H54 (cell line): ENCODE measurements at regions not wholly inside any gene's neighbourhood (a gene's known extent, or its start where the extent isn't known, plus 50 kb on each side); places are given as distances from the start of the nearest gene placed in this dataset.
"Not testable (repeated sequence)": the region's sequence is repeated elsewhere in the genome, so short reads cannot be mapped to it uniquely, and the experiment has no call there.

Experiments used
- DNase-seq: peaks from one replicate; pipeline ENCODE4 v3.0.0; 2011; ENCODE audit warnings: low spot score, mixed read lengths; ENCODE audit not compliant: insufficient read length
- FAIRE-seq: peaks from 3 replicates; lab custom pipeline; 2011; peaks lifted over from hg19 to GRCh38; lab: Jason Lieb, UNC
- POLR2A ChIP-seq: IDR thresholded peaks from 2 replicates; pipeline ENCODE4 v1.6.1; 2011; ENCODE audit warnings: low read depth, mild to moderate bottlenecking, low read length

GRCh38 chr3:87615506-87615905, 339.1 kb upstream of the POU1F1 start:
- no peak for TF ChIP-seq POLR2A
- DNase-seq (no peak), FAIRE-seq (no peak)

- FAIRE-seq (no peak), DNase-seq (no peak)
- no peak for TF ChIP-seq POLR2A
Measured at GRCh38 chr3:87614998-87615397, 338.6 kb upstream of the POU1F1 start.

DNA sequence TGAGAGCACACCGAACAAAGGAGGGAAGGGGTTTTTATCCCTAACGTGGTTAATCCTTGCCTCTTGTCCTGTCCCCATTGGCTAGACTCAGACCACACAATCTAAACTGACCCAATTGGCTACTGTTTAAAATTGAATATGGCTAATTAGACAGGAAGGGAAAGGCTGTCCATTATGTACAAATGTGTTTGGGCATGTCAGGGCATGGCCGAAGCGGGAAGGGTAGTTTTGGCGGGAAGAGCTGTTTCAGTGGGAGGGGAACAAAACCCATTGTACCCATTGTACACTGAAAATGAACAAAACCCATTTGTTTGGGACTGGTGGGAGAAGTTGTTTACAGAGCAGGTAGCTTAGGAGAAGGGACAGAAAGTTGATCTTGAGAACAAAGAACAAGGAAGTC, 330.9 kb upstream of the POU1F1 start:
- FAIRE-seq = no peak
- no peak for TF ChIP-seq POLR2A
- DNase-seq = no peak

GRCh38 chr3:87595798-87596197, 319.4 kb upstream of the POU1F1 start:
- TF ChIP-seq POLR2A = no peak
- FAIRE-seq = no peak
- DNase-seq = no peak

- TF ChIP-seq POLR2A = no peak
- FAIRE-seq (no peak), DNase-seq (no peak)
Measured at GRCh38 chr3:87581240-87581639, 304.9 kb upstream of the POU1F1 start.

DNA sequence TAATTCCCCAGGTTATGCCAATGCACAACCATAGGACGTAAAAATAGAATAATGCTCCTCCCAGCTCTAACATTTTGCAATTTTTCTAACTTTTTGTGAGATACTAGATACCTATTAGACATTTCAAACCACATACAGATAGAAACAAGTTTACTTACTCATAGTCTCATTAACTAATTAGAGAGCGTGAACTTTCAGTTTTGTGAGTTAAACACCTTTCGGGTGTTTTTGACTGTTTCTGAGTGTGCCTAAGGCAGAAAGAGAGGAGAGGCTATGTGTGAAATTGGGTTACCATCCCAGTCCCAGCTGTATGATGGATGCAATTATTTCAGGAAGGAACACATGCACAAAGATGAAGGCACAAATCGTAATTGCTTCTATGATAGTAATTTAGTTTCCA, 300.4 kb upstream of the POU1F1 start:
- no peak for TF ChIP-seq POLR2A
- FAIRE-seq = no peak

DNA sequence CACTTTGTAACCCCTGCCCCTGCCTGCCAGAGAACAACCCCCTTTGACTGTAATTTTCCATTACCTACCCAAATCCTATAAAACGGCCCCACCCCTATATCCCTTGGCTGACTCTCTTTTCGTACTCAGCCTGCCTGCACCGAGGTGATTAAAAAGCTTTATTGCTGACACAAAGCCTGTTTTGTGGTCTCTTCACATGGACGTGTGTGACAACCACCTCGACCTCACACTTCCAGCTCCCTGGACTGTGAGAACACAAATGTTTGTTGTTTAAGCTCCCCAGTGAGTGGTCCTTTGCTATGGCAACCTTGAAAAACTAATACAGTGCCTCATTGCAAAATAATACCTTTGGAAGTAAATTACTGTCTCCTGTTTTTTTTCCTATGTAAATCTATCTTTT, 299.2 kb upstream of the POU1F1 start:
- DNase-seq = no peak
- TF ChIP-seq POLR2A = no peak
- FAIRE-seq = no peak

More for the DNA sequence above, 300.4 kb upstream of the POU1F1 start:
- DNase-seq = no peak

DNA sequence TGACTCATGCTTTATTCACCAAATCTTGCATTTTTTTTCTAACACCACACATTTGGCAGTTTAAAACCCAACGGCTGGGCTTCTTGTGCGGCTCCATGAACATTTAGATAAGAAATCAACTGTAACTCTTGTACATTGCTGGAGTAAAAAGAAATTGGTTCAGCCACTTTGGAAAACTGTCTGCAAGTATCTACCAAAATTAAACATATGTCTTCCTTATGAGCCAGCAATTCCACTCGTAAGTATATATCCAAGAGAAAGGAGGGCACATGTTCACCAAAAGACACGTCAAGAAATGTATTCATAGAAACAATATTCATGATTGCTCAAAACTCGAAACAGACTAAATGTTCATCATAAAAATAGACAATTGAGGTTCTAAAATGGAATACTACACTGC, 291.9 kb upstream of the POU1F1 start:
- FAIRE-seq = no peak
- DNase-seq = no peak
- TF ChIP-seq POLR2A = no peak

DNA sequence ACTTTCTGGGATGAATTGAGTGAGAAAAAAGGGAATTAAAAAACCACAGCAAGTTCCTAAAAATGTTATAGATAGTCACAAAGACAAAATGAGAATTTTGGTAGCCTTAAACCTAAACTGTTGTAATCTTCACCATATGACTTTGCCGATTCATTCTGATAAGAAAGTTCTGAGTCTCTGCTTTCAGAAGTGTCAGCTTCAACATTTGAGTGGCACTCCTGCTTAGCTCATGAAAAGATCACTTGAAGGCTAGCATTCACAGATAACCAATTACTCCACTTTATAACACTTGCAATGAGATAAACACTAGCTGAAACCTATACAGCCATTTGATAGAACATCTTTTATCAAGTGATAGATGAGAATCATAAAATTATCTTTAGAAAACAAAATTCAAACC, 288.1 kb upstream of the POU1F1 start:
- FAIRE-seq (no peak), DNase-seq (no peak)
- TF ChIP-seq POLR2A = no peak

- FAIRE-seq = no peak
- no peak for DNase-seq
- no peak for TF ChIP-seq POLR2A
Measured at GRCh38 chr3:87563712-87564111, 287.3 kb upstream of the POU1F1 start.

DNA sequence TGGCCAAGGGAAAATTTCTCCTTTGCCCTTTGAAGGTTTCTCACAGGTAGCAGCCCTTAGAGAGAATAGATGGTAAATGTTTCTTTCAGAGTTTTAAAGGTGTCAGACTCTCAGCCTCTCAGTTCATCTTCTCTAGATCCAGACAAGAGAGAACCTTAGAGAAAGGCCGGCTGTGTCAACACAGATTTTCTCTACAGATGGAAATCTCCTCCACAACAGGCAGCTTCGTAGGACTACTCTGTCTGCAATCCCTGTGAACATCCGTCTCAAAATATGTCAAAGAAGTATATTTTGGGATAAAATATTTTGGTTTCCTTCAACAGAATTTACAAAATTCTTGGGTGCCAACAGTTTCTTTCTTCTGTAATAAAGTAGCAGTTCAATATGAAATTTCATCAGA, 282.1 kb upstream of the POU1F1 start:
- TF ChIP-seq POLR2A = no peak
- FAIRE-seq (no peak), DNase-seq (no peak)

DNA sequence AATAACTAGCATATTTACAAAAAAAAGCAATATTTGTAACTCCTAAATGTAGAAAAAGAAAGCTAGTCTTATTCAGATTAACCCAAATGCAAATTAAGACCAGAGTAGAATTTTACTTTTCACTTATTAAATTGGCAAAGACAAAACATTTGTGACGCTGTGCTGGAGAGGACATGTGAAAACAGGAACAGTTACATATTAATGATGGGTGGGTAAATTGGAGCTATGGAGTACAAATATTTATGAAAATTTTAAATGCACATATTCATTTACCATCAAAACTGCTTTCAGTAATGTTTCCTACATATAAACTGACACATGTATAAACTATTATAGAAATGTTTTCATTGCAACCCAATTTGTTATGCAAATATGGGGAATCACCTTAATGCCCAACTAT, 278.9 kb upstream of the POU1F1 start:
- FAIRE-seq = no peak
- DNase-seq = no peak
- TF ChIP-seq POLR2A = no peak

GRCh38 chr3:87553058-87553457, 276.7 kb upstream of the POU1F1 start:
- no peak for DNase-seq

GRCh38 chr3:87550892-87551291, 274.5 kb upstream of the POU1F1 start:
- FAIRE-seq (no peak), DNase-seq (no peak)
- no peak for TF ChIP-seq POLR2A

More at GRCh38 chr3:87553058-87553457, 276.7 kb upstream of the POU1F1 start:
- TF ChIP-seq POLR2A = no peak
- FAIRE-seq = no peak

GRCh38 chr3:87549208-87549607, 272.8 kb upstream of the POU1F1 start:
- no peak for TF ChIP-seq POLR2A
- FAIRE-seq = no peak

GRCh38 chr3:87548271-87548670, 271.9 kb upstream of the POU1F1 start:
- DNase-seq = no peak
- no peak for FAIRE-seq
- no peak for TF ChIP-seq POLR2A

More at GRCh38 chr3:87549208-87549607, 272.8 kb upstream of the POU1F1 start:
- DNase-seq = no peak

DNA sequence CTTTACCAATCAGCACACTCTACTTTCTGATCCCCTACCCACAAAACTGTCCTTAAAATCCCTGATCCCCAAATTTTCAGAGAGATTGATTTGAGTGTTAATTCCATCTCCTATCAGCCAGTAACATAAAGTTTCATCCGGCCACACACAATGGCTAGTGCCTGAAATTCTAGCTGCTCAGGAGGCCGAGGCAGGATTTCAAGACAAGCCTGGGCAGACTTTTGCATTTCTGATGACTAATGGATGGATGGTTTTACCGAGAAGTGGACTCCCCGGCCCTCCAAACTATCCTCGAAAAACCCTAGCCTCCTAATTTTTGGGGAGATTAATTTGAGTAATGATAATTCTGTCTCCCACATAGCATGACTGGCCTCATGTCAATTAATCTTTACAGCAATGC, 269.8 kb upstream of the POU1F1 start:
- no peak for FAIRE-seq
- TF ChIP-seq POLR2A = no peak
- DNase-seq = no peak

- not testable (repeated sequence) for FAIRE-seq, DNase-seq
Measured at GRCh38 chr3:87543408-87543807, 267.0 kb upstream of the POU1F1 start.
